Stimulated activated naive CD4-positive, alpha-beta T cell (primary cell): ENCODE measurements at regions not wholly inside any gene's neighbourhood (a gene's known extent, or its start where the extent isn't known, plus 50 kb on each side); places are given as distances from the start of the nearest gene placed in this dataset.

Source experiments
- DNase-seq, 6 experiments: peaks; one replicate each; lab custom pipeline; 2025; lab: John Stamatoyannopoulos, UW

GRCh38 chr2:239780236-239780994 lies 244.7 kb downstream of the NDUFA10 start:
- DNase-seq: no peak

GRCh38 chr2:239779584-239779983 lies 245.6 kb downstream of the NDUFA10 start:
- no peak for DNase-seq

DNA sequence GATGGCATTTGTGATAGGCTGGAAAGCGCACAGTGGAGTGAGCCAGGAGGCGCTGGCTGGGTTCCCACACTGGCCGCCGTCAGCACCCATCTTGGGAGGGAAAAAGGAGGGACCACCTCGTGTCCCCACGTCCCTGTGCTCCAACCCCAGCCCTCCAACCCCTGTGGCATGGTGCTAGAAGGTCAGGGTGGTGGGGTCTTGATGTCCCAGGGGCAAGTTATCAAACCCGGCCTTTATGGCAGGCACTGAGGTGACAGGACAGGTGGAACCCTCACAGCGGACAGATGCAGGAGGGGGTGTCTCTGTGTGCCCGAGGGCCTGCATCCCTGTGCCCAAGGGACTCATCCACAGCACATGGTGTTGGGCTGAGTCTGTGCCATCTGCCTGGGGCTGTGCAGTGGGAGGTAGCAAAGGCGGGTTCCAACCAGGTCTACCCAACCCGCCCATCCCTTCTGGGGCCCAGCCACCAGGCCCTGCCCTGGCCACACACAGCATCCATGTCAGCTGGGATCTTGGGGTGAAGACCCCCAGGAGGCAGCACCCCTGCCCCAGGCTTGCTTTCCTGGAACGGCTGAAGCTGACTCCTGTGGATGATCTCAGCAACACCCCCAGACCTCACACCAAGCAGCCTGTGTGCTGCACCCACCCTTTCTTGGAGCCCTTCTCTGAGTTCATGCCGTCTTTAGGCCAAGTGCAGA lies 246.1 kb downstream of the NDUFA10 start:
- DNase-seq: no peak

- no peak for DNase-seq
Observed at GRCh38 chr2:239778042-239778851, 246.9 kb downstream of the NDUFA10 start.

DNA sequence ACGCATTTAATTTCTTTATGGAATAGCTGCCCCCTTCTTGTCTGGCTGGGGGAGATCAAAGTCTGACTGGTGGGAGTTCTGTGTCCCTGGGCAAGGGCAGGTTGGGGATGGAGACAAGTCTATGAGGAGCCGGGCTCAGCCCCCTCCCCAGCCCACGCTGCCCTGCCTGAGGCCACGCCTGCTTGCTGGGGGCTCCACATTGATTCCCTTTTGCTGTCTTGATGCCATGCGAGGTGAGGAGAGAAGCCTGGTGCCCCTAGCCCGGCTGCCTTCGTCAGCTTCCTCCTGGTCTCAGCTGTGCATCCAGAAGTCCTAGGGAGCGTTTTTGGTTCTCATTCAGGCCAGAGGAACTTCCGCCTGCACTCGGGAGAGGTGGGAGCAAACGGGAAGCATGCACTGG lies 247.9 kb downstream of the NDUFA10 start:
- DNase-seq: no peak

DNA sequence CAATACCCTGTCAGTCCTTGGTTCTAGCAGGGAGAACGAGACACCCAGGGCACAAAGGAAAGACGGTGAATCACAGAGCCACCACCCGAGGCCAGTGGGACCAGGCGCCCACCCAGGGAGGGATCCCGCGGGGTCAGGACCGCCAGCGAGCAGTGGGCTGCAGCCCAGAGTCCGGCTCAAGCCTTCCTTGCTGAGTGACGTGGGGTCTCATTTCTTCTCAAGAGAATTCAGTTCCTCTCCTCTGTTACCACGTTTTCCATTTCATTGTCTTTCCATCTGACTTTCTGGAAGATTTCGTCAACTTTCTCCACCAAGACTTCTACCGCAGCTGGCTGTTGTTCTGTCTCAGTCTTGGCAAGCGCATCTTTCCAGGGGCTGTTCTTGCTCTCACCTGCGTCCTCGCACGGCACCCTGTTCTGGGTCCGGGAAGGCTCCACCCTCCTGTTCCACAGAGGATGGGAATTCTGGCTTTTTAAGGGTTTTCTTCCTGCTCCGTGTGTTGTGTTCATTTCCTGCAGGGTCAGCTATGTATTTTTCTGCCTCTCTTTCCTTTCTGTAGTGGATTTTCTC lies 248.6 kb downstream of the NDUFA10 start:
- no peak for DNase-seq

GRCh38 chr2:239775623-239776435 lies 249.3 kb downstream of the NDUFA10 start:
- no peak for DNase-seq

GRCh38 chr2:239774933-239775622 lies 250.1 kb downstream of the NDUFA10 start:
- DNase-seq: no peak

- no peak for DNase-seq
Observed at GRCh38 chr2:239774142-239774462, 251.0 kb downstream of the NDUFA10 start.

GRCh38 chr2:239773228-239774141 lies 251.7 kb downstream of the NDUFA10 start:
- no peak for DNase-seq

DNA sequence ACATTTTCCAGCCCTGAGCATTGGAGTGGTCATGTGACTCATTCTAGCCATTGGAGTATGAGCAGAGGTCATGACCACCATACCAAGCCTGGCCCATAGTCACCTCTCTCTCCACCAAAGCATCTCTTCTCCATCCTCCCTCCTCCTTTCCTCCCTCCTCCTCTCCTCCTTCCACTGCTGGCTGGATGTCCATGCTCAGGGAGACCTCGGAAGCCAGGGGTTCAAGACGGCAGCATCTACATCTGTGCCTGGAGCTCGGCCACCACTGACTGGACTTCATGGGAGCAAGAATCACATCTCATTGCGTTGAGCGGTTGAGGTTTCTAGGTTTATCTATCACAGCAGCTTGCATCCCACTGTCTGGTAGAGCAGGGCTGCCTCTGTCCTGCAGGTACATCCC lies 252.4 kb downstream of the NDUFA10 start:
- no peak for DNase-seq

DNA sequence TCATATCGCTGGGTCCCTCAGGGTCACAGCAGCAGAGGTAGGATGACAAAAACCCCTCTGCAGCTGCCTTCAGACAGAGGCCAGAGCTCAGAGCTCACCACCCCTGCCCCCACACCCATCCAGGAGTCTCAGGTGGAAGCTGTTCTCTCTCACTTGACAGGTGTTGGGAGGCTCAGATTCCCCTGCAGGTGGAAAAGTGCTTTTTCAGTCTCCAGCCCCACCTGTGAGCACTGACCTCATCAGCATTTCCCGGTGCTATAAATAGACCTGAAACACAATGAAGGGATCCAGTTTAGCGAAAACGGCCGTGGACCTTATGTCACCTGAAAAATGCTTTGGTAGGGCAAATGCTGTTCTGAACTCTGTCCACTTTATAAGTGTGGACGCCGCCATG lies 254.9 kb downstream of the NDUFA10 start:
- DNase-seq: no peak

- no peak for DNase-seq
Observed at GRCh38 chr2:239769554-239770245, 255.4 kb downstream of the NDUFA10 start.

DNA sequence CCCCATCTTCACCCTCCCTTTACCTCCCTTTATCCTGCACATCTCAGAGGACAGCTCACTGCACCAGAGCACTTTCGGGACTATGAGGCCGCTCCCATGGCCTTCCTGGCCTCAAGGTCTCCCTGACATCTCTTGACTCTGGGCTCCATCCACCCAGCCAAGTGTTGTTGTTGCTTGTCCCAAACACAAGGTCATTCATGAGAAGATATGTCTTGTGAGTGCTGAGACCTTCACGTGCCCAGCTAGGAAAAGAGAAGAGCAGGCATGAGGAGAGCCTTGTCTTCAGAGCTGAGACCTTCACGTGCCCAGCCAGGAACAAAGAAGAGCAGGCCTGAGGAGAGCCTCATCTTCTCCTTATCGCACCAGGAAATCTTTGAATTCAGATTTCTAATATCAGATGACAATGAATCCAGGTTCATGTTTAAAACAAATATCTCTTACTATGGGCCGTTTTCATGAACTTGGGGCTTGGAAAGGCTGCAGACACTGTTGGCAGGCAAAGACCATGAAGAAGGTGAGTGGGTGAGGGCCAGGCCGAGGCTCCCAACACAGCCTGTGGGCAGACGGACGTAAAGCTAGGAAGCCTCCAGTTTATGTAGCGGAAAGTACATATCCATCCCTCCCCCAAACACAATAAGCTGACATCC lies 256.1 kb downstream of the NDUFA10 start:
- no peak for DNase-seq

DNA sequence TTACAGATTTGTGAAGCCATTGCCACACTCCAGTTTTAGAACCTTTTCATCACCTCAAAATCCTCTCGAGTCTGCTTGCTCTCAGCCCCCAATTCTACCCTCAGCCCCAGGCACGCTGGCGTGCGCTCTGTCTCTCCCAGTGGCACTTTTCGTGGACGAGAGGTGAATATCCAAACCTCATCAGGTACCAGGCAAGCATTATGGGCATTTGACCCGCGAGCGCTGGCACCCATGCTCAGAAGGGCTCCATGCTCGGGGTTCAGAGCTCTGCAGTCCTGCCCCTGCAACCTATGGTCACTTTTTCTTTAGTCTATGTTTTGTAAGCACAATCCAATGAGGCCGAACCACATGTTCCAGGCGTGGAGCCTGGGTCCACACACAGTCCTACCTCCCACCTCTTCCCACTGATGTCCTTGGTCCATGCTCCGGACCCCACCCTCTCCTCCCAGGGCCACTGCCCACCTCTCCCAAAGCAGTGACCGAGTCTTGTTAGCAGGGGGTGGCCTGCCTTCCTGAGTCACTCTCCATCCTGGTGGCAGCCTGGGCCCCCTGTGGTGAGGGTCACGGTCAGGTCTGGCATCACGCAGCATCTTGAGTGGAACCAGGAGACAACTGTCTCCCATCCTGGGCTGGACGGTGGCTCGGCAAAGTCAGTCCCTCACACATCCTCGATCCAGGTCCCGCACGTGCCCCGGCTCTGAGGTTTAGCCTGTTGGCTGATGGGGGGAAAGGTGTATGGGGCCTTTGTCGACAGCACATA lies 256.9 kb downstream of the NDUFA10 start:
- no peak for DNase-seq

- no peak for DNase-seq
Observed at GRCh38 chr2:239767021-239767905, 257.9 kb downstream of the NDUFA10 start.

DNA sequence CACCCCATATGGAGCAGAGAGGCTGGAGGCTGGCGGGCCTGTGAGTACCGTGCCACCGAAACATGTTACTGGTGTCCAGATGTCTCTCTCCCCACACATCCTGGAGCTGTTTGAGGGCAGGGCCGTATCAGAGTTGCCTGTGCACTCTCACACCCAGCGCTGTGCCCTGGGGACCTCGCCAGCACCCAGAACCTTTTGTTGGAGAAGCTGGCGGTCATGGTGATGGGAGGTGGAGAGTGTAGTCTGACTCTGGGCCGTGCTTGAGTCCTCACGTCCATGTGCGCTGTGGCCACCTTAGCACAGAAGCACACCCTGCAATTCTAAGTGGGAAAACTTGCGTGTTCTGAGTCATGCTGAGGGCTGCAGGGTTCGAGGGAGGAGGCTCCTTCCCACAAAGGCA lies 259.2 kb downstream of the NDUFA10 start:
- DNase-seq: no peak
